CD4-positive, alpha-beta T cell (primary cell): ENCODE measurements at regions not wholly inside any gene's neighbourhood (a gene's known extent, or its start where the extent isn't known, plus 50 kb on each side); places are given as distances from the start of the nearest gene placed in this dataset.

Experiments used
- ATAC-seq: fragments of 200-7000 bp; cut with Tn5 transposase; one replicate; pipeline ENCODE4 v1.10.0; 2022; ENCODE audit warnings: mild to moderate bottlenecking; ENCODE audit not compliant: poor library complexity
- CTCF ChIA-PET: fragments of 350-600 bp; sonication (Branson Sonifier 250); formaldehyde crosslinking; loops from one replicate; lab custom pipeline; 2021; ENCODE audit warnings: antibody characterized with exemption, inconsistent platforms; lab: Charles Lee
- POLR2A ChIA-PET: fragments of 350-600 bp; sonication (Branson Sonifier 250); formaldehyde crosslinking; loops from one replicate; lab custom pipeline; 2021; ENCODE audit warnings: antibody characterized with exemption, inconsistent platforms; lab: Charles Lee
- DNase-seq, 14 experiments: peaks; one replicate each; pipeline ENCODE4 v3.0.0-alpha.2; 2013 to 2020; ENCODE audit warnings: mixed read lengths in 2 of 14
- H3K27ac ChIP-seq, 2 donors: one replicate each; pipeline versions ENCODE4 v1.5.1 to v1.7.0; 2013; ENCODE audit warnings: low read length in 2 of 2, low read depth in 1 of 2, mild to moderate bottlenecking in 1 of 2
- H3K27me3 ChIP-seq, 2 experiments: 1 replicate in 1 of 2; 2 replicates in 1 of 2; pipeline versions ENCODE4 v1.6.1 to v1.7.0; 2013; ENCODE audit warnings: low read length in 2 of 2, control low read depth in 1 of 2, mild to moderate bottlenecking in 1 of 2, moderate library complexity in 1 of 2; ENCODE audit not compliant: insufficient read depth in 2 of 2, control insufficient read depth in 1 of 2
- H3K36me3 ChIP-seq: one replicate; pipeline ENCODE4 v1.6.1; 2013; ENCODE audit warnings: low read length, control low read depth; ENCODE audit not compliant: insufficient read depth
- H3K4me1 ChIP-seq: one replicate; pipeline ENCODE4 v1.6.1; 2013; ENCODE audit warnings: low read length, control low read depth; ENCODE audit not compliant: insufficient read depth
- H3K4me3 ChIP-seq: one replicate; pipeline ENCODE4 v1.5.1; 2013; ENCODE audit warnings: mild to moderate bottlenecking, low read length, moderate library complexity
- H3K9me3 ChIP-seq, 2 experiments: 1 replicate in 1 of 2; 2 replicates in 1 of 2; pipeline versions ENCODE4 v1.6.1 to v1.7.0; 2013; ENCODE audit warnings: low read length in 2 of 2, mild to moderate bottlenecking in 2 of 2, control low read depth in 1 of 2, moderate library complexity in 1 of 2; ENCODE audit not compliant: control insufficient read depth in 1 of 2, insufficient read depth in 1 of 2
- H3K27ac Mint-ChIP-seq: one replicate; pipeline ENCODE4 v1.8.0; 2020; ENCODE audit warnings: mixed read lengths
- H3K27me3 Mint-ChIP-seq: one replicate; pipeline ENCODE4 v1.8.0; 2021; ENCODE audit warnings: mixed read lengths
- H3K36me3 Mint-ChIP-seq: one replicate; pipeline ENCODE4 v1.8.0; 2021; ENCODE audit warnings: low read depth, mixed read lengths
- H3K4me1 Mint-ChIP-seq: one replicate; pipeline ENCODE4 v1.8.0; 2021; ENCODE audit warnings: low read depth, mixed read lengths
- H3K4me3 Mint-ChIP-seq: one replicate; pipeline ENCODE4 v1.8.0; 2020; ENCODE audit warnings: mild to moderate bottlenecking, mixed read lengths
- H3K9me3 Mint-ChIP-seq: one replicate; pipeline ENCODE4 v1.8.0; 2020; ENCODE audit warnings: mixed read lengths
- intact Hi-C, 2 experiments: fragments of 100-400 bp; cut with DNase I in 1 of 2; cut with micrococcal nuclease in 1 of 2; formaldehyde crosslinking; loops; one replicate each; pipeline versions ENCODE4 v1.15.1 to v1.9.0; 2023 to 2025; cut with DNase I, micrococcal nuclease
- TF ChIP-seq, protein P1 (sequence below): fragments of 200-600 bp; IDR thresholded peaks from one replicate; pipeline ENCODE4 v1.8.0; 2022; ENCODE audit warnings: antibody characterized with exemption, mild to moderate bottlenecking

DNA sequence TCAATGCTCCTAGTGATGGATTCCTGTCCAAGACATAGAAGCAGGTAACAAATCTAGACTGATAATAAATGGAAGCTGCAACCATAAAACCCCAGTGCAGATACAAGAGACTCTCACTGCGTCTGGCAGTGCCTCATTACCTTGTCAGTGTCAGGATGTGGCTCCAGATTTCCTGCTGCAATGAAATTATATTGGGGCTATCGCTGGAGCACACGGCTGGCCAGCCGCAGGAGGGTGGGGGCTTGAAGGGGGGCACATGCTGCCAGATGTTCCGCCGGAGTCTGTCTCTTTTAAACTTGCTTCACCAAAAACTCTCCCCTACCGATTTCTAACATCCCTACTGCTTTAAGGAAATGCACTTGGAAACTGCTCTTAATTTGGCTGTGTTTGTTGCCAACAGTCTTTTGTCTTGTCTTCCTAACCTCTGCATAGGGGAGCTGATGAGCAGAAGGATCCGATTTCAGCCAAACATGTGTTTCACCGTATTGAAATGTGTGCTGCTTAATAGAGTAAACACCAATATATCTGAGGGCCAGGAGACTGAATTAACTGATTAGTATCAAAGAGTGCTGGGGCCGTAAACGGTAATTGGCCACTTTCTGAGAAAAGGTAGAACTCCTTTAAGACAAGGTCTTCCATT is 102.2 kb upstream of the EXOC2 start:
- H3K27ac Mint-ChIP-seq = no peak overlapping the region
- intact Hi-C loops = loop anchor here (5.0 kb wide), 2 partner anchors 587 to 602 kb away; no protein-coding TSS in a partner anchor
- ChIA-PET POLR2A (no interaction called here), CTCF (no interaction called here)
- H3K9me3 Mint-ChIP-seq = no peaks in the 10 kb centered on the region
- no peak for ATAC-seq
- Histone ChIP-seq H3K36me3 (no peaks in the 10 kb centered on the region), H3K27ac (no peak overlapping the region), H3K4me1 (no peaks in the 10 kb centered on the region), H3K9me3 (peaks cover 0 to 4% of the 10 kb centered on the region in 2 experiments), H3K27me3 (peaks cover 3 to 14% of the 10 kb centered on the region in 2 experiments), H3K4me3 (no peak overlapping the region)
- TF ChIP-seq, protein P1, sequence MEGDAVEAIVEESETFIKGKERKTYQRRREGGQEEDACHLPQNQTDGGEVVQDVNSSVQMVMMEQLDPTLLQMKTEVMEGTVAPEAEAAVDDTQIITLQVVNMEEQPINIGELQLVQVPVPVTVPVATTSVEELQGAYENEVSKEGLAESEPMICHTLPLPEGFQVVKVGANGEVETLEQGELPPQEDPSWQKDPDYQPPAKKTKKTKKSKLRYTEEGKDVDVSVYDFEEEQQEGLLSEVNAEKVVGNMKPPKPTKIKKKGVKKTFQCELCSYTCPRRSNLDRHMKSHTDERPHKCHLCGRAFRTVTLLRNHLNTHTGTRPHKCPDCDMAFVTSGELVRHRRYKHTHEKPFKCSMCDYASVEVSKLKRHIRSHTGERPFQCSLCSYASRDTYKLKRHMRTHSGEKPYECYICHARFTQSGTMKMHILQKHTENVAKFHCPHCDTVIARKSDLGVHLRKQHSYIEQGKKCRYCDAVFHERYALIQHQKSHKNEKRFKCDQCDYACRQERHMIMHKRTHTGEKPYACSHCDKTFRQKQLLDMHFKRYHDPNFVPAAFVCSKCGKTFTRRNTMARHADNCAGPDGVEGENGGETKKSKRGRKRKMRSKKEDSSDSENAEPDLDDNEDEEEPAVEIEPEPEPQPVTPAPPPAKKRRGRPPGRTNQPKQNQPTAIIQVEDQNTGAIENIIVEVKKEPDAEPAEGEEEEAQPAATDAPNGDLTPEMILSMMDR = no peak
- H3K36me3 Mint-ChIP-seq = no peaks in the 10 kb centered on the region
- no peak for DNase-seq
- H3K4me1 Mint-ChIP-seq = no peaks in the 10 kb centered on the region
- H3K4me3 Mint-ChIP-seq = no peak overlapping the region
- H3K27me3 Mint-ChIP-seq = peaks cover 70% of the 10 kb centered on the region

DNA sequence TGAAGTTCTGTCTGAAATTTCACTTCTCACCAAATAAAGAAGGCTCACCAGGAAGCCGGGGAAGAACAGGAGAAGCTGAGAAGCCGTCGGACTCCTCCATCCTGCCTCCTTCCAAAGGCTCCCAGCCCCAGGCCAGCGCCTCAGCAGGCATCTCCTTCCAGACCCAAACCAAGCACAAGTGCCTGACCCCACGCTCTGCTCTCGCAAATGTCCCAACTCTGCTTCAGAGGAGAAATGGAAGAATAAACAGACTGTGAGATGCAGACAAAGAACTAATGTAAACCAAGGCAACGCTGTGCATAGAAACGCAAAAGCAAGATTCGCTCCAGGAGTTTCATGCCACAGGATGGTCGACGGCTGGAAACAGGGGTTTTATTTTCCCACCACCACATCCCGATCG is 100.3 kb upstream of the EXOC2 start:
- ChIA-PET CTCF (no interaction called here), POLR2A (no interaction called here)
- intact Hi-C loops = no loop called here
- TF ChIP-seq, protein P1 = no peak
- ATAC-seq = no peak
- Mint-ChIP-seq H3K4me1 (peaks cover 1% of the 10 kb centered on the region), H3K27ac (no peak overlapping the region), H3K36me3 (no peaks in the 10 kb centered on the region), H3K27me3 (peaks cover 56% of the 10 kb centered on the region), H3K9me3 (no peaks in the 10 kb centered on the region), H3K4me3 (no peak overlapping the region)
- peaks cover under 1% of the 10 kb centered on the region for H3K4me1 ChIP-seq
- DNase-seq = no peak
- H3K27ac ChIP-seq = no peak overlapping the region
- H3K36me3 ChIP-seq = no peaks in the 10 kb centered on the region
- H3K9me3 ChIP-seq = peaks cover 0 to 4% of the 10 kb centered on the region in 2 experiments
- no peak overlapping the region for H3K4me3 ChIP-seq
- H3K27me3 ChIP-seq = peaks cover 0 to 14% of the 10 kb centered on the region in 2 experiments

DNA sequence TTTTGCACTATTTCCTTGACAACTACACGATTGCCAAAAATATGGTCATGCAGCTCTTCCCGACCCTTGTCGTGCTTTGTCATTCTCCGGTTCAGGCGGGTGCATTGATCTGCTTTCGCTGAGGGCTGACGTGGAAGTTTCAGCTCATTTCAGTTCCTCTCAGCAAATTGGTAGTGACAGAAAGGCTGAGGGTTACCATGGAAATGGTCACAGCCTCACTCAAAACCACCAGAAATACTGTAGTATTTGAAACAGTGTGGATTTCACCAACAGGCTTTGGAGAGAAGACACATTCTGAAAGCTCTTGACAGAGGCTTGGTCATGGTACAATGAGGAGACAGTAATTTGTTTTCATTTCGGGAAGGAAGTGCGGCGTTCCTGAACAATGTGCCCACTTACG is 99.7 kb upstream of the EXOC2 start:
- peaks cover 50% of the 10 kb centered on the region for H3K27me3 Mint-ChIP-seq
- peaks cover 6% of the 10 kb centered on the region for H3K4me1 ChIP-seq
- intact Hi-C loops = no loop called here
- no peak overlapping the region for H3K4me3 Mint-ChIP-seq
- DNase-seq (no peak), ATAC-seq (no peak)
- ChIA-PET CTCF (no interaction called here), POLR2A (no interaction called here)
- peaks cover 0 to 14% of the 10 kb centered on the region in 2 experiments for H3K27me3 ChIP-seq
- no peaks in the 10 kb centered on the region for H3K36me3 ChIP-seq
- H3K9me3 ChIP-seq = peaks cover 0 to 4% of the 10 kb centered on the region in 2 experiments
- no peak overlapping the region for H3K4me3 ChIP-seq
- H3K9me3 Mint-ChIP-seq = no peaks in the 10 kb centered on the region
- no peak overlapping the region for H3K27ac ChIP-seq
- H3K36me3 Mint-ChIP-seq = no peaks in the 10 kb centered on the region
- TF ChIP-seq, protein P1 = no peak
- H3K4me1 Mint-ChIP-seq = peaks cover 7% of the 10 kb centered on the region
- H3K27ac Mint-ChIP-seq = no peak overlapping the region
